SK-N-SH (cell line): ENCODE measurements at regions not wholly inside any gene's neighbourhood (a gene's known extent, or its start where the extent isn't known, plus 50 kb on each side); places are given as distances from the start of the nearest gene placed in this dataset.

Experiments used
- CTCF ChIA-PET: fragments of 300-600, 350-600 bp; formaldehyde crosslinking; extraction: SDS; loops from one replicate; lab custom pipeline; 2021; lab: Yijun Ruan, JAX
- POLR2A ChIA-PET: fragments of 350-600 bp; sonication (Branson Sonifier 250); formaldehyde crosslinking; extraction: SDS; loops from one replicate; lab custom pipeline; 2020; ENCODE audit warnings: antibody characterized with exemption, inconsistent platforms; lab: Yijun Ruan, JAX
- DNase-seq: peaks from one replicate; pipeline ENCODE4 v3.0.0; 2012
- H2AFZ ChIP-seq: fragments of 200-600 bp; sonication (generic); 2 replicates; pipeline ENCODE4 v1.8.1; 2016; ENCODE audit warnings: antibody characterized with exemption, mild to moderate bottlenecking, low read depth
- H3F3A ChIP-seq: fragments of 200-600 bp; sonication (generic); replicated peaks from 2 replicates; pipeline ENCODE3; 2016; ENCODE audit warnings: antibody characterized with exemption, mild to moderate bottlenecking; ENCODE audit not compliant: insufficient read depth
- H3K27ac ChIP-seq, 2 experiments: fragments of 200-500 bp in 1 of 2; fragments of 200-600 bp in 1 of 2; sonication (Bioruptor generic) in 1 of 2; sonication (generic), shearing (Covaris generic) in 1 of 2; 2 replicates each; pipeline versions ENCODE4 v1.5.1 to v1.6.1; 2014 to 2016; ENCODE audit warnings: low read depth in 2 of 2, inconsistent platforms in 1 of 2, low read length in 1 of 2, mild to moderate bottlenecking in 1 of 2, mixed read lengths in 1 of 2
- H3K27me3 ChIP-seq: fragments of 200-600 bp; sonication (generic), shearing (Covaris generic); 2 replicates; pipeline ENCODE4 v1.6.1; 2016; ENCODE audit warnings: mixed run types; ENCODE audit not compliant: insufficient read depth
- H3K36me3 ChIP-seq, 2 experiments: fragments of 200-500 bp in 1 of 2; fragments of 200-600 bp in 1 of 2; sonication (Bioruptor generic) in 1 of 2; sonication (generic) in 1 of 2; replicated peaks in 1 of 2; 2 replicates each; pipeline versions ENCODE3 to v1.5.1; 2014 to 2016; ENCODE audit warnings: low read length in 1 of 2, mild to moderate bottlenecking in 1 of 2; ENCODE audit not compliant: insufficient read depth in 2 of 2, control insufficient read depth in 1 of 2
- H3K4me1 ChIP-seq, 2 experiments: fragments of 200-500 bp in 1 of 2; fragments of 200-600 bp in 1 of 2; sonication (Bioruptor generic) in 1 of 2; sonication (generic), shearing (Covaris generic) in 1 of 2; 2 replicates each; pipeline versions ENCODE4 v1.5.1 to v1.6.1; 2014 to 2016; ENCODE audit warnings: low read depth in 1 of 2, low read length in 1 of 2, mixed run types in 1 of 2; ENCODE audit not compliant: insufficient read depth in 2 of 2, control insufficient read depth in 1 of 2
- H3K4me2 ChIP-seq: fragments of 200-600 bp; sonication (generic), shearing (Covaris generic); 2 replicates; pipeline ENCODE4 v1.6.1; 2017; ENCODE audit warnings: mixed run types
- H3K4me3 ChIP-seq, 2 experiments: fragments of 200-500 bp in 1 of 2; fragments of 200-600 bp in 1 of 2; sonication (Bioruptor generic) in 1 of 2; sonication (generic), shearing (Covaris generic) in 1 of 2; 2 replicates each; pipeline versions ENCODE4 v1.5.1 to v1.8.1; 2014 to 2016; ENCODE audit warnings: low read depth in 2 of 2, inconsistent platforms in 1 of 2, low read length in 1 of 2, mild to moderate bottlenecking in 1 of 2, mixed read lengths in 1 of 2, moderate library complexity in 1 of 2
- H3K79me2 ChIP-seq: fragments of 200-600 bp; sonication (generic); 2 replicates; pipeline ENCODE4 v1.8.1; 2017; ENCODE audit warnings: mild to moderate bottlenecking; ENCODE audit not compliant: insufficient read depth
- H3K9ac ChIP-seq: fragments of 200-600 bp; sonication (generic); 2 replicates; pipeline ENCODE4 v1.6.1; 2017; ENCODE audit warnings: mixed run types
- H3K9me2 ChIP-seq: fragments of 200-600 bp; sonication (generic); 2 replicates; pipeline ENCODE4 v1.6.1; 2017; ENCODE audit warnings: mixed run types
- H3K9me3 ChIP-seq: fragments of 200-600 bp; sonication (generic); 2 replicates; pipeline ENCODE4 v1.6.1; 2017; ENCODE audit warnings: mixed run types, mild to moderate bottlenecking, moderate library complexity
- H4K20me1 ChIP-seq: fragments of 200-600 bp; sonication (generic); 2 replicates; pipeline ENCODE4 v1.6.1; 2017; ENCODE audit warnings: mild to moderate bottlenecking, mixed run types; ENCODE audit not compliant: insufficient read depth
- CHD2 ChIP-seq: fragments of 150-350 bp; IDR thresholded peaks from 2 replicates; pipeline ENCODE4 v1.6.1; 2018; ENCODE audit warnings: low read length; ENCODE audit not compliant: partially characterized antibody
- ELF1 ChIP-seq: IDR thresholded peaks from 2 replicates; pipeline ENCODE4 v1.4.0; 2012
- EZH2phosphoT487 ChIP-seq: fragments of 200-600 bp; sonication (generic); IDR thresholded peaks from 2 replicates; pipeline ENCODE4 v1.6.1; 2017; ENCODE audit warnings: low read depth, mixed run types, mild to moderate bottlenecking, antibody characterized with exemption, moderate library complexity, borderline replicate concordance
- FOXJ3 ChIP-seq: sonication (generic); formaldehyde crosslinking; IDR thresholded peaks from 2 replicates; pipeline ENCODE4 v1.5.1; 2020; ENCODE audit warnings: mild to moderate bottlenecking, missing genetic modification reagents
- GATA2 ChIP-seq: sonication (generic); formaldehyde crosslinking; IDR thresholded peaks from 2 replicates; pipeline ENCODE4 v1.5.0; 2020; ENCODE audit warnings: mild to moderate bottlenecking, missing genetic modification reagents
- NFIC ChIP-seq: IDR thresholded peaks from 2 replicates; pipeline ENCODE4 v1.4.0; 2012; ENCODE audit warnings: borderline replicate concordance
- RAD21 ChIP-seq: IDR thresholded peaks from 2 replicates; pipeline ENCODE4 v1.6.1; 2012; ENCODE audit warnings: mild to moderate bottlenecking, low read length
- RCOR1 ChIP-seq: fragments of 150-350 bp; IDR thresholded peaks from 2 replicates; pipeline ENCODE4 v1.6.1; 2017; ENCODE audit warnings: antibody characterized with exemption, low read length
- RXRA ChIP-seq: IDR thresholded peaks from 2 replicates; pipeline ENCODE4 v1.4.0; 2012; ENCODE audit warnings: low read depth, mild to moderate bottlenecking, borderline replicate concordance
- SIN3A ChIP-seq: IDR thresholded peaks from 2 replicates; pipeline ENCODE4 v1.6.1; 2012; ENCODE audit warnings: low read depth, mild to moderate bottlenecking, low read length, moderate library complexity, borderline replicate concordance
- SMC3 ChIP-seq: IDR thresholded peaks from 2 replicates; pipeline ENCODE4 v1.6.1; 2012; ENCODE audit warnings: low read depth, low read length, improper control_type of control experiment
- WGBS: methylation state at CpG from one replicate; pipeline ENCODE4 v1.1.6; 2017; ENCODE audit warnings: low lambda C conversion rate; 5-methylcytosine and 5-hydroxymethylcytosine counted together
- TF ChIP-seq, protein P1 (sequence below): IDR thresholded peaks from 2 replicates; pipeline ENCODE4; 2012
- TF ChIP-seq, protein P2 (sequence below): IDR thresholded peaks from 2 replicates; pipeline ENCODE4 v1.4.0; 2012; ENCODE audit warnings: low read depth, borderline replicate concordance
- TF ChIP-seq, protein P3 (sequence below): fragments of 200-600 bp; sonication (generic); IDR thresholded peaks from 2 replicates; pipeline ENCODE4 v1.6.1; 2017; ENCODE audit warnings: antibody characterized with exemption, mild to moderate bottlenecking, moderate library complexity
- TF ChIP-seq, protein P4 (sequence below): fragments of 150-350 bp; IDR thresholded peaks from 2 replicates; pipeline ENCODE4 v1.6.1; 2016; ENCODE audit warnings: mild to moderate bottlenecking, low read depth, low read length
- TF ChIP-seq, protein P5 (sequence below): fragments of 150-350 bp; IDR thresholded peaks from 2 replicates; pipeline ENCODE4 v1.6.1; 2017; ENCODE audit warnings: antibody characterized with exemption, low read length, low read depth, borderline replicate concordance

DNA sequence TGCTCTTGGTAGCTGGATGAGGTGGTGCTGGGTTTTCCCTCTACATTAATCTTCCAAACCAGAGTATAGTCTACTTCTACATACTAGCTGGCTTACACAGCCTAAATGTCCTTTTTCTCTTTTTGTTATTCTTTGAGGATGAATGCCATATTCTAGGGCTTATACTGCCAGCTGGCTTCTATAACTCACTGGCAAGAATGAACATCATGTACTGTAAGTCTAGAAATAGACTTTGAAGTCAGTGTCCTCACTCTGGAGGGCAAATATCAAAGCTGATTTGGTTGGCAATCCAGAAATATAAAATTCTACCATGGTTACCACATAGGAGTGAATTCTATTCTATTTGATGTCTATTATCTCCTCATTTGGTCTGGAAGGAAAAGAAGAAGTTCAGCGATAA lies 251.7 kb upstream of the TYRP1 start (continued):
- TF ChIP-seq SIN3A (no peak), NFIC (no peak)
- TF ChIP-seq, protein P1, sequence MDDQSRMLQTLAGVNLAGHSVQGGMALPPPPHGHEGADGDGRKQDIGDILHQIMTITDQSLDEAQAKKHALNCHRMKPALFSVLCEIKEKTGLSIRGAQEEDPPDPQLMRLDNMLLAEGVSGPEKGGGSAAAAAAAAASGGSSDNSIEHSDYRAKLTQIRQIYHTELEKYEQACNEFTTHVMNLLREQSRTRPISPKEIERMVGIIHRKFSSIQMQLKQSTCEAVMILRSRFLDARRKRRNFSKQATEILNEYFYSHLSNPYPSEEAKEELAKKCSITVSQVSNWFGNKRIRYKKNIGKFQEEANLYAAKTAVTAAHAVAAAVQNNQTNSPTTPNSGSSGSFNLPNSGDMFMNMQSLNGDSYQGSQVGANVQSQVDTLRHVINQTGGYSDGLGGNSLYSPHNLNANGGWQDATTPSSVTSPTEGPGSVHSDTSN: no peak

DNA sequence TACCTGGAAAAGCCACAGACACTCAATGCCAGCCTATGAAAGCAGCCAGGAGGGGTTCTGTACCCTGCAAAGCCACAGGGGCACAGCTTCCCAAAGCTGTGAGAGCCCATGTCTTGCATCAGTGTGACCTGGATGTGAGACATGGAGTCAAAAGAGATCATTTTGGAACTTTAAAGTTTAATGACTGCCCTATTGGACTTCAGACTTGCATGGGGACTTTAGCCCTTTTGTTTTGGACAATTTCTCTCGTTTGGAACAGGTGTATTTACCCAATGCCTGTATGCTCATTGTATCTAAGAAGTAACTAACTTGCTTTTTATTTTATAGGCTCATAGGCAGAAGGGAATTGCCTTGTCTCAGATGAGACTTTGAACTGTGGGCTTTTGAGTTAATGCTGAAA lies 244.9 kb upstream of the TYRP1 start:
- H3K9me2 ChIP-seq: no peaks in the 10 kb centered on the region
- H3K9ac ChIP-seq: no peak overlapping the region
- H3K27ac ChIP-seq: no peak overlapping the region
- ChIA-PET CTCF (no interaction called here), POLR2A (no interaction called here)
- H3K27me3 ChIP-seq: no peaks in the 10 kb centered on the region
- H3K9me3 ChIP-seq: no peaks in the 10 kb centered on the region
- H2AFZ ChIP-seq: no peak overlapping the region
- H3K79me2 ChIP-seq: no peaks in the 10 kb centered on the region
- no peaks in the 10 kb centered on the region for H3F3A ChIP-seq
- no peak overlapping the region for H3K4me2 ChIP-seq
- H3K4me3 ChIP-seq: no peak overlapping the region
- no peak for TF ChIP-seq ELF1
- no peak for TF ChIP-seq NFIC
- TF ChIP-seq, protein P2, sequence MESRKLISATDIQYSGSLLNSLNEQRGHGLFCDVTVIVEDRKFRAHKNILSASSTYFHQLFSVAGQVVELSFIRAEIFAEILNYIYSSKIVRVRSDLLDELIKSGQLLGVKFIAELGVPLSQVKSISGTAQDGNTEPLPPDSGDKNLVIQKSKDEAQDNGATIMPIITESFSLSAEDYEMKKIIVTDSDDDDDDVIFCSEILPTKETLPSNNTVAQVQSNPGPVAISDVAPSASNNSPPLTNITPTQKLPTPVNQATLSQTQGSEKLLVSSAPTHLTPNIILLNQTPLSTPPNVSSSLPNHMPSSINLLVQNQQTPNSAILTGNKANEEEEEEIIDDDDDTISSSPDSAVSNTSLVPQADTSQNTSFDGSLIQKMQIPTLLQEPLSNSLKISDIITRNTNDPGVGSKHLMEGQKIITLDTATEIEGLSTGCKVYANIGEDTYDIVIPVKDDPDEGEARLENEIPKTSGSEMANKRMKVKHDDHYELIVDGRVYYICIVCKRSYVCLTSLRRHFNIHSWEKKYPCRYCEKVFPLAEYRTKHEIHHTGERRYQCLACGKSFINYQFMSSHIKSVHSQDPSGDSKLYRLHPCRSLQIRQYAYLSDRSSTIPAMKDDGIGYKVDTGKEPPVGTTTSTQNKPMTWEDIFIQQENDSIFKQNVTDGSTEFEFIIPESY: no peak
- TF ChIP-seq RCOR1: no peak
- H3K4me1 ChIP-seq: no peaks in the 10 kb centered on the region
- H3K36me3 ChIP-seq: no peaks in the 10 kb centered on the region
- no peaks in the 10 kb centered on the region for H4K20me1 ChIP-seq
- DNase-seq: no peak
- 0% methylated on average over 1 of the region's 1 CpG for WGBS

DNA sequence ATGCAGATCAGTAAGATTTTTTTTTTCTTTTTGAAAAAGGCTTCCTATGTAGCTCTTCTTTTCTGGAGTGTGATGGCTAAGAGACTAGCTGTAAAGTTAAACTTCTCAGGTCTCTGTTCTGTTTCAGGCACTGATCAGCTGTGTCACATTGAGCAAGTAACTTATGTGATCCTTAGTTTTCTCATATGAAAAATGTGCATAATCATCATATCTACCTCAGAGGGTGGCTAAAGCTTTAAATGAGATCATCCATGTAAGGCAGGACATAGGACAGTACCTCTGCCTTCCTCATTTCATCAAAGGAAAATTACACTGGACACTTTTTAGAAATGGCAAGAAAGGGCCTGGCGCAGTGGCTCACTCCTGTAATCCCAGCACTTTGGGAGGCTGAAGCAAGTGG lies 235.9 kb upstream of the TYRP1 start:
- Histone ChIP-seq H3K4me3 (no peak overlapping the region), H3K4me2 (no peak overlapping the region), H3K27ac (no peak overlapping the region), H3K79me2 (no peaks in the 10 kb centered on the region), H3K9ac (no peak overlapping the region), H3K9me3 (no peaks in the 10 kb centered on the region), H3K4me1 (no peaks in the 10 kb centered on the region), H3K9me2 (no peaks in the 10 kb centered on the region), H2AFZ (no peak overlapping the region), H3K27me3 (no peaks in the 10 kb centered on the region)
- ChIA-PET POLR2A (no interaction called here), CTCF (interaction anchor here (1.2 to 2.3 kb wide), 2 partner anchors 9 to 128 kb away, joined by 5 to 7 read pairs; no protein-coding TSS in a partner anchor)
- DNase-seq: no peak
- WGBS: 19% methylated on average over 1 of the region's 1 CpG
- no peak for TF ChIP-seq FOXJ3 (CRISPR knock-in tag)
- TF ChIP-seq, protein P3, sequence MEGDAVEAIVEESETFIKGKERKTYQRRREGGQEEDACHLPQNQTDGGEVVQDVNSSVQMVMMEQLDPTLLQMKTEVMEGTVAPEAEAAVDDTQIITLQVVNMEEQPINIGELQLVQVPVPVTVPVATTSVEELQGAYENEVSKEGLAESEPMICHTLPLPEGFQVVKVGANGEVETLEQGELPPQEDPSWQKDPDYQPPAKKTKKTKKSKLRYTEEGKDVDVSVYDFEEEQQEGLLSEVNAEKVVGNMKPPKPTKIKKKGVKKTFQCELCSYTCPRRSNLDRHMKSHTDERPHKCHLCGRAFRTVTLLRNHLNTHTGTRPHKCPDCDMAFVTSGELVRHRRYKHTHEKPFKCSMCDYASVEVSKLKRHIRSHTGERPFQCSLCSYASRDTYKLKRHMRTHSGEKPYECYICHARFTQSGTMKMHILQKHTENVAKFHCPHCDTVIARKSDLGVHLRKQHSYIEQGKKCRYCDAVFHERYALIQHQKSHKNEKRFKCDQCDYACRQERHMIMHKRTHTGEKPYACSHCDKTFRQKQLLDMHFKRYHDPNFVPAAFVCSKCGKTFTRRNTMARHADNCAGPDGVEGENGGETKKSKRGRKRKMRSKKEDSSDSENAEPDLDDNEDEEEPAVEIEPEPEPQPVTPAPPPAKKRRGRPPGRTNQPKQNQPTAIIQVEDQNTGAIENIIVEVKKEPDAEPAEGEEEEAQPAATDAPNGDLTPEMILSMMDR: no peak
- TF ChIP-seq EZH2phosphoT487: no peak
- TF ChIP-seq, protein P4, sequence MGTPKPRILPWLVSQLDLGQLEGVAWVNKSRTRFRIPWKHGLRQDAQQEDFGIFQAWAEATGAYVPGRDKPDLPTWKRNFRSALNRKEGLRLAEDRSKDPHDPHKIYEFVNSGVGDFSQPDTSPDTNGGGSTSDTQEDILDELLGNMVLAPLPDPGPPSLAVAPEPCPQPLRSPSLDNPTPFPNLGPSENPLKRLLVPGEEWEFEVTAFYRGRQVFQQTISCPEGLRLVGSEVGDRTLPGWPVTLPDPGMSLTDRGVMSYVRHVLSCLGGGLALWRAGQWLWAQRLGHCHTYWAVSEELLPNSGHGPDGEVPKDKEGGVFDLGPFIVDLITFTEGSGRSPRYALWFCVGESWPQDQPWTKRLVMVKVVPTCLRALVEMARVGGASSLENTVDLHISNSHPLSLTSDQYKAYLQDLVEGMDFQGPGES: no peak
- TF ChIP-seq SMC3: no peak
- TF ChIP-seq RXRA: no peak
- TF ChIP-seq RAD21: no peak
- no peak for TF ChIP-seq GATA2 (CRISPR knock-in tag)
- TF ChIP-seq, protein P1: no peak
- TF ChIP-seq SIN3A: no peak
- TF ChIP-seq CHD2: no peak
- no peak for TF ChIP-seq RCOR1
- TF ChIP-seq, protein P5, sequence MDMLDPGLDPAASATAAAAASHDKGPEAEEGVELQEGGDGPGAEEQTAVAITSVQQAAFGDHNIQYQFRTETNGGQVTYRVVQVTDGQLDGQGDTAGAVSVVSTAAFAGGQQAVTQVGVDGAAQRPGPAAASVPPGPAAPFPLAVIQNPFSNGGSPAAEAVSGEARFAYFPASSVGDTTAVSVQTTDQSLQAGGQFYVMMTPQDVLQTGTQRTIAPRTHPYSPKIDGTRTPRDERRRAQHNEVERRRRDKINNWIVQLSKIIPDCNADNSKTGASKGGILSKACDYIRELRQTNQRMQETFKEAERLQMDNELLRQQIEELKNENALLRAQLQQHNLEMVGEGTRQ: no peak
- TF ChIP-seq, all 33 proteins: peak for 0
- Histone ChIP-seq H3F3A (no peaks in the 10 kb centered on the region), H4K20me1 (no peaks in the 10 kb centered on the region), H3K36me3 (no peaks in the 10 kb centered on the region)
